H1 (cell line): ENCODE measurements at regions not wholly inside any gene's neighbourhood (a gene's known extent, or its start where the extent isn't known, plus 50 kb on each side); places are given as distances from the start of the nearest gene placed in this dataset.

Experiments used
- FOSL1 ChIP-seq: IDR thresholded peaks from 2 replicates; pipeline ENCODE4 v1.6.1; 2011; ENCODE audit warnings: mild to moderate bottlenecking, low read depth, low read length, moderate library complexity; ENCODE audit not compliant: insufficient read depth
- JUN ChIP-seq: IDR thresholded peaks from 2 replicates; pipeline ENCODE4 v1.6.1; 2011; ENCODE audit warnings: low read depth, mild to moderate bottlenecking, improper control_type of control experiment, low read length
- MAX ChIP-seq: IDR thresholded peaks from 2 replicates; pipeline ENCODE4 v1.6.1; 2012; ENCODE audit warnings: inconsistent platforms
- TAF1 ChIP-seq: IDR thresholded peaks from 2 replicates; pipeline ENCODE4 v1.6.1; 2011; ENCODE audit warnings: mild to moderate bottlenecking, low read depth, low read length
- TAF7 ChIP-seq: optimal IDR thresholded peaks from 2 replicates; pipeline ENCODE3; 2011; ENCODE audit warnings: low read depth, mild to moderate bottlenecking, inconsistent platforms, low read length, moderate library complexity, borderline replicate concordance
- ZNF274 ChIP-seq: IDR thresholded peaks from 2 replicates; pipeline ENCODE4 v1.7.0; 2012; ENCODE audit warnings: low read length, borderline replicate concordance; ENCODE audit errors: extremely low read depth

DNA sequence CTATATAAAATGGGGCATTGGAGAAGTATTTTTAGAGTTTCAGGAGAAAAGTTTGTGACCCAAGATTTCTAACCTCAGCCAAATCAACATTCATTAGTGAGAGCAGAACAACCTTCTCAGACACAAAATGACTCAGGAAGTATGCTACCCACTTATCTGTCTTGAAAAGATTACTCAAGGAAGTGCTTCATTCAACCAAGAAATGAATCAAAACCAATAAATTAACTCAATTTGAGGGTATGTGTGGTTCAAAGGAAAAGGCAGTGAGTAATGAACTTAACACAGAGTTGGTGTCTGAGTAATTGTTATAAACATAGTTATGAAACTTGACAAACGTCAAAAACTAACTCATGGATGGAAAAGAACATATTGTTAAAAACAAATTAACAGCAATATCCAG, 227.6 kb downstream of the HAO1 start (continued):
- TF ChIP-seq TAF7 (no peak), TAF1 (no peak), MAX (no peak), ZNF274 (no peak), FOSL1 (no peak), JUN (no peak)
